Common myeloid progenitor, CD34-positive (primary cell): ENCODE measurements at regions not wholly inside any gene's neighbourhood (a gene's known extent, or its start where the extent isn't known, plus 50 kb on each side); places are given as distances from the start of the nearest gene placed in this dataset.
"Not testable (repeated sequence)": the region's sequence is repeated elsewhere in the genome, so short reads cannot be mapped to it uniquely, and the experiment has no call there.

ENCODE experiments used
- CTCF ChIA-PET: fragments of 350-600 bp; sonication (Branson Sonifier 250); formaldehyde crosslinking; loops from one replicate; lab custom pipeline; 2021; ENCODE audit warnings: antibody characterized with exemption; lab: Charles Lee
- POLR2A ChIA-PET: fragments of 350-600 bp; sonication (Branson Sonifier 250); formaldehyde crosslinking; loops from one replicate; lab custom pipeline; 2021; ENCODE audit warnings: antibody characterized with exemption; lab: Charles Lee
- DNase-seq, 3 donors: peaks; one replicate each; pipeline versions ENCODE4 v3.0.0 to v3.0.0-alpha.2; 2013
- H3K27ac ChIP-seq, 2 experiments: 1 replicate in 1 of 2; 2 replicates in 1 of 2; pipeline ENCODE4 v1.7.0; 2013; ENCODE audit warnings: inconsistent platforms in 2 of 2, low read length in 2 of 2, mild to moderate bottlenecking in 2 of 2, low read depth in 1 of 2, moderate library complexity in 1 of 2; ENCODE audit not compliant: severe bottlenecking in 2 of 2, insufficient read depth in 1 of 2, poor library complexity in 1 of 2
- H3K27me3 ChIP-seq, 5 experiments: replicated peaks in 2 of 5; 1 replicate in 3 of 5; 2 replicates in 2 of 5; pipeline versions ENCODE4 v1.6.1 to v1.7.0; 2013; ENCODE audit warnings: low read length in 4 of 5, mild to moderate bottlenecking in 2 of 5, moderate library complexity in 2 of 5, inconsistent platforms in 1 of 5; ENCODE audit not compliant: insufficient read depth in 5 of 5, control insufficient read depth in 4 of 5
- H3K36me3 ChIP-seq, 4 experiments: 1 replicate in 2 of 4; 2 replicates in 2 of 4; pipeline versions ENCODE4 v1.6.1 to v1.7.0; 2013; ENCODE audit warnings: low read length in 3 of 4, control low read depth in 1 of 4, mild to moderate bottlenecking in 1 of 4; ENCODE audit not compliant: control insufficient read depth in 4 of 4, insufficient read depth in 4 of 4
- H3K4me1 ChIP-seq, 4 experiments: 1 replicate in 3 of 4; 2 replicates in 1 of 4; pipeline versions ENCODE4 v1.6.1 to v1.7.1; 2013; ENCODE audit warnings: low read length in 3 of 4, mild to moderate bottlenecking in 3 of 4, control low read depth in 1 of 4, inconsistent platforms in 1 of 4, moderate library complexity in 1 of 4; ENCODE audit not compliant: control insufficient read depth in 4 of 4, insufficient read depth in 4 of 4; ENCODE audit errors: control extremely low read depth in 1 of 4
- H3K4me3 ChIP-seq, 7 experiments: 1 replicate in 4 of 7; 2 replicates in 3 of 7; pipeline versions ENCODE4 v1.5.1 to v1.7.0; 2013; ENCODE audit warnings: mild to moderate bottlenecking in 7 of 7, low read length in 6 of 7, moderate library complexity in 6 of 7, inconsistent platforms in 2 of 7, low read depth in 2 of 7, control low read depth in 1 of 7; ENCODE audit not compliant: insufficient read depth in 4 of 7, control insufficient read depth in 1 of 7; ENCODE audit errors: extremely low read depth in 1 of 7
- H3K9me3 ChIP-seq, 5 experiments: 1 replicate in 4 of 5; 2 replicates in 1 of 5; pipeline versions ENCODE4 v1.6.1 to v1.7.1; 2013; ENCODE audit warnings: low read length in 4 of 5, mild to moderate bottlenecking in 2 of 5, inconsistent platforms in 1 of 5, low read depth in 1 of 5, moderate library complexity in 1 of 5; ENCODE audit not compliant: control insufficient read depth in 4 of 5, insufficient read depth in 2 of 5; ENCODE audit errors: control extremely low read depth in 1 of 5
- WGBS: methylation state at CpG from one replicate; pipeline ENCODE4 v1.1.5; 2013; ENCODE audit not compliant: insufficient coverage; 5-methylcytosine and 5-hydroxymethylcytosine counted together

DNA sequence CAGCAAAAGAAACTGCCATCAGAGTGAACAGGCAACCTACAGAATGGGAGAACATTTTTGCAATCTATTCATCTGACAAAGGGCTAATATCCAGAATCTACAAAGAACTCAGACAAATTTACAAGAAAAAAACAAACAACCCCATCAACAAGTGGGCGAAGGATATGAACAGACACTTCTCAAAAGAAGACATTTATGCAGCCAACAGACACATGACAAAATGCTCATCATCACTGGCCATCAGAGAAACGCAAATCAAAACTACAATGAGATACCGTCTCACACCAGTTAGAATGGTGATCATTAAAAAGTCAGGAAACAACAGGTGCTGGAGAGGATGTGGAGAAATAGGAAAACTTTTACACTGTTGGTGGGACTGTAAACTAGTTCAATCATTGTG lies 65.3 kb upstream of the PDSS1 start:
- H3K4me3 ChIP-seq, H3K36me3 ChIP-seq, H3K27ac ChIP-seq, H3K4me1 ChIP-seq, POLR2A ChIA-PET, CTCF ChIA-PET, DNase-seq, H3K9me3 ChIP-seq, H3K27me3 ChIP-seq: not testable (repeated sequence)
- WGBS, result no CpG with 5 or more reads among the region's 3 CpGs

DNA sequence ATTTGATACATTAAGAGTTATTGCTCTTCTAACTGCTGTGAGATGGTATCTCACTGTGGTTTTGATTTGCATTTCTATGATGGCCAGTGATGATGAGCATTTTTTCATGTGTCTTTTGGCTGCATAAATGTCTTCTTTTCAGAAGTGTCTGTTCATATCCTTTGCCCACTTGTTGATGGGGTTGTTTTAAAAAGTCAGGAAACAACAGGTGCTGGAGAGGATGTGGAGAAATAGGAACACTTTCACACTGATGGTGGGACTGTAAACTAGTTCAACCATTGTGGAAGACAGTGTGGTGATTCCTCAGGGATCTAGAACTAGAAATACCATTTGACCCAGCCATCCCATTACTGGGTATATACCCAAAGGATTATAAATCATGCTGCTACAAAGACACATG lies 63.4 kb upstream of the PDSS1 start:
- H3K27me3 ChIP-seq, CTCF ChIA-PET: not testable (repeated sequence)

DNA sequence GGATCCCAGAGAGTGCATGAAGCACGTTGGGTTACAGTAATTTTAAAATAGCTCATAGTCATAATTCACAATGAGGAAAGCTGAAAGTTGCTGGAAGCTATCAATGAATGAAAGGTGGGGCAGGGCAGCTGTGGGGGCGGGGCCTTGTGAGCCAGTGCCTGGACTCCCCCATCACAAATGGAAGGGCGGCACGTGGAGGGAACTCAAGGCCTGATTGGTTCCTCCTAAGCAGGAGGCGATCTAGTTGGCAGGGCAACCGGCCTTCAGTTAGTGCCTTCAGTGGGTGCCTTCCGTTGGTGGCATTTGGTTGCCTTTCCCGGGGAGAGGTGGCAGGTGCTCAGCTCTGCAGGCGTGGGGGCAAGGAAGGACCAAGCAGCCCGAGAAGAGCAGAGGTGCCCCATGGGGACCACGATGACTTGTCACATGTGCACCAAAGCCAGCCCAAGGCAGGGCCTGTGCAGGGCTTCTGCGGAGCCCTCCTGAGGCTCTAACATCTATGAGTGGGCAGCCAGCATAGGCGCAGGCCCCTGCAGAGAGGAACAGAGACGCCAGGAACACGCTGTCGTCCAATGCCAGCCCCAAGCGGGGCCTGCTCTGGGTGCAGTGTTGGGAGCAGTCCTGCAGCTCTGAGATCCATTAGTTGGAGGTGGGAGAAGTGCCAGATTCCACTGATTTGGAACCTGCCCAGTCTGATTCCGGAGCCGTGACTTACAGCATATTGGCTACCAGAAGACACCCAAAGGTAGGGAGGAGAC lies 59.8 kb upstream of the PDSS1 start:
- POLR2A ChIA-PET, result no interaction called here
- Histone ChIP-seq H3K36me3 (no peaks in the 10 kb centered on the region), H3K4me3 (no peak overlapping the region), H3K27ac (no peak overlapping the region), H3K27me3 (no peaks in the 10 kb centered on the region), H3K4me1 (no peaks in the 10 kb centered on the region), H3K9me3 (peaks cover 0 to 3% (median 0%) of the 10 kb centered on the region in 5 experiments)
- CTCF ChIA-PET, result no interaction called here
- 93% methylated on average over 18 of the region's 19 CpGs for WGBS
- no peak for DNase-seq

More for the DNA sequence above, 63.4 kb upstream of the PDSS1 start:
- POLR2A ChIA-PET, H3K9me3 ChIP-seq, DNase-seq, H3K4me1 ChIP-seq, H3K4me3 ChIP-seq, H3K36me3 ChIP-seq, H3K27ac ChIP-seq: not testable (repeated sequence)

DNA sequence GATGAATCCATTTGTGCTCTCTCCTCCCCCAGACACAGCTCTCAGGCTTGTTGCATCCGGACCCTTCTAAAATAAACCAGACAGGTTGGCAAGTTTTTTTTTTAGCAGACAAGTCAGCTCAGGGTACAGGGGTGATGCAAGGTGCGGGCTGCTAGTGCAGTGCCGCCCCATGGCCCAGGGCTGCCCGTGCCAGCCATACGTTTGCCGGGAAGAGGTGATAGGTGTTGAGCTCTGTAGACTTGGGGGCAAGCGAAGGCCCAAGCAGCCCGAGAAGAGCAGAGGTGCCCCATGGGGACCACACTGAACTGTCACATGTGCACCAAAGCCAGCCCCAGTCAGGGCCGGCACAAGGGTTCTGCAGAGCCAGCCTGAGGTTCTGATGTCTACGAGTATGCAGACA lies 57.1 kb upstream of the PDSS1 start:
- H3K27me3 ChIP-seq, result no peaks in the 10 kb centered on the region
- H3K4me3 ChIP-seq, result no peak overlapping the region
- 99% methylated on average over 10 of the region's 10 CpGs for WGBS
- H3K36me3 ChIP-seq, result no peaks in the 10 kb centered on the region
- ChIA-PET CTCF (no interaction called here), POLR2A (no interaction called here)
- no peak overlapping the region for H3K27ac ChIP-seq
- no peaks in the 10 kb centered on the region for H3K4me1 ChIP-seq
- peaks cover 0 to 3% (median 0%) of the 10 kb centered on the region in 5 experiments for H3K9me3 ChIP-seq
- DNase-seq, result no peak

DNA sequence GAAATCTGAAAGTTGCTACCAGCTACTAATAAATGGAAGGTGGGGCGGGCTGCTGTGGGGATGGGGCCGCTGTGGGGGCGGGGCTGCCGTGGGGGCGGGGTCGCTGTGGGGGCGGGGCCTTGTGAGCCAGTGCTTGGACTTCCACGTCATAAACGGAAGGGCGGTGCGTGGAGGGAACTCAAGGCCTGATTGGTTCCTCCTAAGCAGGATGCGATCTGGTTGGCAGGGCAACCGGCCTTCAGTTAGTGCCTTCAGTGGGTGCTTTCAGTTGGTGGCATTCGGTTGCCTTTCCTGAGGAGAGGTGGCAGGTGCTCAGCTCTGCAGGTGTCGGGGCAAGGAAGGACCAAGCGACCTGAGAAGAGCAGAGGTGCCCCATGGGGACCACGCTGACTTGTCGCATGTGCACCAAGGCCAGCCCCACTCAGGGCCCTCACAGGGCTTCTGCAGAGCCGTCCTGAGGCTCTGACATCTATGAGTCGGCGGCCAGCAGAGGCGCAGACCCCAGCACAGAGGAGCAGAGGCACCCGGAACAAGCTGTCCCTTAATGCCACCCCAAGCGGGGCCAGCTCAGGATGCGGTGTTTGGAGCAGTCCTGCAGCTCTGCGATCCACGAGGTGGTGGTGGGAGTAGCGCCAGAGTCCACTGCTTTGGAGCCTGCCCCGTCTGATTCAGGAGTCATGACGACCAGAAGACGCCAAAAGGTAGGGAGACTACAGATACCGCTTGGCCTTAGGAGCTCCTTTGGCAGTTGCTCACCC lies 54.4 kb upstream of the PDSS1 start:
- Histone ChIP-seq H3K27me3 (no peaks in the 10 kb centered on the region), H3K9me3 (peaks cover 0 to 3% (median 0%) of the 10 kb centered on the region in 5 experiments), H3K27ac (no peak overlapping the region), H3K4me3 (no peak overlapping the region), H3K36me3 (no peaks in the 10 kb centered on the region), H3K4me1 (peaks cover 0 to 3% (median 0%) of the 10 kb centered on the region in 4 experiments)
- ChIA-PET CTCF (no interaction called here), POLR2A (no interaction called here)
- peak in 1 of 3 donors; percentile 11 for DNase-seq
- WGBS, result 89% methylated on average over 28 of the region's 32 CpGs

DNA sequence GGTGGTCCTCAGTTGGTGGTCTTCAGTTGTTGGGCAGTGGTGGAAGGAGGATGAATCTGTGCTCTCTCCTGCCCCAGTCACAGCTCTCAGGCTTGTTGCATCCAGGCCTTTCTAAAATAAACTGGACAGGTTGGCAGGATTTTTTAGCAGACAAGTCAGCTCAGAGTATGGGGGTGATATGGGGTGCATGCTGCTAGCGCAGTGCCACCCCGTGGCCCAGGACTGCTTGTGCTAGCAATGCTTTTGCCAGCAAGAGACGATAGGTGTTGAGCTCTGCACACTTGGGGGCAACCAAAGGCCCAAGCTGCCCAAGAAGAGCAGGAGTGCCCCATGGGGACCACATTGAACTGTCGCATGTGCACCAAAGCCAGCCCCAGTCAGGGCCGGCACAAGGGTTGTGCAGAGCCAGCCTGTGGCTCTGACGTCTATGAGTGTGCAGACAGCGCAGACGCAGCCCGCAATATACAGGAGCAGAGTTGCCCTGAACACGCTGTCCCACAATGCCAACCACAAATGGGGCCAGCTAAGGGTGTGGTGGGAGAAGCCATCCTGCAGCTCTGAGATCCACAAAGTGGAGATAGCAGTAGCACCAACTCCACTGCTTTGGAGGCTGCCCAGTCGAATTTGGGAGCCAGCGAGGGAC lies 49.8 kb upstream of the PDSS1 start:
- Histone ChIP-seq H3K36me3 (no peaks in the 10 kb centered on the region), H3K4me1 (peaks cover 0 to 4% (median 0%) of the 10 kb centered on the region in 4 experiments), H3K27me3 (no peaks in the 10 kb centered on the region), H3K9me3 (no peaks in the 10 kb centered on the region), H3K4me3 (no peak overlapping the region), H3K27ac (no peak overlapping the region)
- ChIA-PET POLR2A (no interaction called here), CTCF (interaction anchor here (1.0 to 1.3 kb wide), 2 partner anchors 45 to 312 kb away, joined by 3 read pairs; no protein-coding TSS in a partner anchor)
- WGBS, result 99% methylated on average over 12 of the region's 12 CpGs
- DNase-seq, result no peak
